GM12864 (cell line): ENCODE measurements at regions not wholly inside any gene's neighbourhood (a gene's known extent, or its start where the extent isn't known, plus 50 kb on each side); places are given as distances from the start of the nearest gene placed in this dataset.

ENCODE experiments used
- DNase-seq: peaks from one replicate; pipeline ENCODE4 v3.0.0-alpha.2; 2011; ENCODE audit warnings: low read depth
- H3K4me3 ChIP-seq: 2 replicates; pipeline ENCODE4 v1.5.1; 2011; ENCODE audit warnings: mild to moderate bottlenecking, low read depth, low read length, control low read depth
- CTCF ChIP-seq: IDR thresholded peaks from 2 replicates; pipeline ENCODE4 v1.5.1; 2011; ENCODE audit warnings: low read depth, mild to moderate bottlenecking, moderate library complexity, low read length, control low read depth, inconsistent platforms; ENCODE audit errors: missing control alignments

GRCh38 chr20:57087102-57087501 lies 179.3 kb downstream of the BMP7 start:
- DNase-seq, result no peak
- no peak overlapping the region for H3K4me3 ChIP-seq

GRCh38 chr20:57087705-57088104 lies 178.7 kb downstream of the BMP7 start:
- TF ChIP-seq CTCF, result no peak
- no peak overlapping the region for H3K4me3 ChIP-seq
- DNase-seq, result no peak

More at GRCh38 chr20:57087102-57087501, 179.3 kb downstream of the BMP7 start:
- TF ChIP-seq CTCF, result no peak

GRCh38 chr20:57088436-57088835 lies 178.0 kb downstream of the BMP7 start:
- TF ChIP-seq CTCF, result no peak
- DNase-seq, result no peak

GRCh38 chr20:57089699-57090144 lies 176.7 kb downstream of the BMP7 start:
- DNase-seq, result no peak
- no peak overlapping the region for H3K4me3 ChIP-seq
- peak; percentile 91 for TF ChIP-seq CTCF

More at GRCh38 chr20:57088436-57088835, 178.0 kb downstream of the BMP7 start:
- H3K4me3 ChIP-seq, result no peak overlapping the region

- DNase-seq, result no peak
- no peak for TF ChIP-seq CTCF
- H3K4me3 ChIP-seq, result no peak overlapping the region
Observed at GRCh38 chr20:57090590-57091560, 175.6 kb downstream of the BMP7 start.

GRCh38 chr20:57091748-57092111 lies 174.7 kb downstream of the BMP7 start:
- no peak overlapping the region for H3K4me3 ChIP-seq
- no peak for DNase-seq
- TF ChIP-seq CTCF, result no peak
